Hindlimb muscle (tissue), 1 donor: ENCODE measurements at regions not wholly inside any gene's neighbourhood (a gene's known extent, or its start where the extent isn't known, plus 50 kb on each side); places are given as distances from the start of the nearest gene placed in this dataset.
"Not testable (repeated sequence)": the region's sequence is repeated elsewhere in the genome, so short reads cannot be mapped to it uniquely, and the experiment has no call there.

Experiments
- DNase-seq: peaks from one replicate; pipeline ENCODE4 v3.0.0-alpha.2; 2013

- DNase-seq: no peak
Measured at GRCh38 chr6:19331089-19331488, 506.1 kb upstream of the ID4 start.

- no peak for DNase-seq
Measured at GRCh38 chr6:19332806-19333460, 504.2 kb upstream of the ID4 start.

- no peak for DNase-seq
Measured at GRCh38 chr6:19333936-19334335, 503.2 kb upstream of the ID4 start.

DNA sequence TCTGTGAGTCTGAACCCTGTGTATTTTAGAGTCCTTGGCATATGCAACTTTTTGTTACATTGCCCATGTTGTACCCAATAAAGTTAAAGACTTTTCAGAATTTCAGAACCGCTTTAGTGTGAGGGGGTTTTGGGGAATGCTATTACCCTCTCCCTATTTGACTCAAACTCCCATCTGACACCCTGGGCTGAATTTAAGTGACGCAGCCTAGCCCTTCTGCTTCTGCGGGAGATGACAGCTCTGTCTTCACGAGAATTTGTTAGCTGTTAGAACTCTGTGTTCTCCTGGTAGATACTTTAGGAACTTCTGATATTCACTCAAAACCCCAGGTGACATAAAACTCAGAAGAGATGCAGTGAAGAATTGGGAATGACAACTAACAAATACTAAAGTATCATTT, 500.6 kb upstream of the ID4 start:
- DNase-seq: no peak

DNA sequence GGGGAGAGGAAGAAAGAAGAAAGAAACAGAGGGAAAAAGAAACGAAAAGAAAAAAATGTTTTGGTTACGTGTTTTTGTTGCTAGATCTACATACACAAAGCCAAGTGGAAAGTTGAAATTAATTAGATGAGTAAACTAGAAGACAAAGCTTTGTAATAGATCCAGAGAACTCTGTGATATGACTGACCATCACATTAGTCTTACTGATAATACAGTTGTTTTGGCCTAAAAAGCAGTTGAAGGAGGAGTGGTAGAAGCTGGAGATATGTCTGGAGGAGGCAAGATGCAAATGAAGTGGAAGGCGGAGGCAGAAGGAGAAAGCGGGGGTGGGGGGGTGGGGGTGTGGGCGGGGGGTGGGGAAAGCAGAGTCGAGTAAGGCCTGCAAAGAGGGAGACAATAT, 500.1 kb upstream of the ID4 start:
- no peak for DNase-seq

DNA sequence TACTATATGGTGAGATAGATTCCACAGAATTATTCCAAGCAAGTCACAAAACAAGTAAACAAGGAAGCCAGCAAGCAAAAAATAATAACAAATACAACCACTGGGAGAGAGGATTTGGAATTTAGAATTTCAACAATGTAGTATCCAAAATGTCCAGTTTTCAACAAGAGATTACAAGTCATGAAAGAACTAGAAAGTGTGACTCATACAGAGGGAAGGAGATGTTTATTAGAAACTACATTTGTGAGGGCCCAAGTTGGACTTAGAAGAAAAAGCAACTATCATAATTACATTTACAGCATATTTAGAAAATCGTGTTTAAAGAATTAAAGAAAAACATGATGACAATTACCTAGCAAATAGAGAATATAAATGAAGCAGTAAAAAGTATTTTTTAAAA, 494.6 kb upstream of the ID4 start:
- DNase-seq: no peak

DNA sequence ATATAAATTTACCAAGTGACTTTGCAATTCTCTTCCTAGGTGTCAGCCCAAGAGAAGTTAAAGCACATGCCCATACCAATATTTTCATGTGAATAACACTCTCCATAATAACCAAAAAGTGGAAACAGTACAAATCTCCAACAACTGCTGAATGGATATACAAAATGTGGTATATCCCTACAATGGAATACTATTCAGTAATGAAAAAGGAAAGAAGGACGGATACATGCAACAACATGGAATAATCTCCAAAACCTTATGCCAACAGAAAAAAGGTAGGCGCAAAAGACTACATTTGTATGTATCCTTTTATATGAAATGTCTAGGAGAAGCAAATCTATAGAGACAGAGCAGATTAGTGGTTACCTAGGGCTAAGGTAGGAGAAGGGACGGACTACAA, 487.7 kb upstream of the ID4 start:
- no peak for DNase-seq

GRCh38 chr6:19354181-19354580, 483.0 kb upstream of the ID4 start:
- no peak for DNase-seq

- no peak for DNase-seq
Measured at GRCh38 chr6:19356692-19357091, 480.5 kb upstream of the ID4 start.

- DNase-seq: peak; percentile 5
Measured at GRCh38 chr6:19362396-19362795, 474.8 kb upstream of the ID4 start.

DNA sequence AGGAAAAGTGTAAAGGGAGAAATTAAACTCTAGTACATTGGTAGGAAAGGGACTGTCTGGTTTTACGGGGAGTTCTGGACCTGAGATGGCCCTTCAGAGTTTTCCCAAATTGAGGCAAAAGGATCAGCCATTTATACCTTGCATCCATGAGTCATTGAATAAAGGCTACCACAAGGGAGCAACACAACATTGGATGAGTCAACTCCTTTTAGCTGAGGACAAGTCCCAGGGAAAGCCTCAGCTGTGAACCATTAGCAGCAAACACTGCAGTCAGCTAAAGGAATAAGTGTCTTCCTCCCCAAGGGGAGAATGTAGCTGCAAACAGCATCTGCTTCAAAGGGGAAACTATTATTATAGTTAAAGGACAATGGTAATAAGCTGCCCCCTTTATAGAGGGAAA, 468.7 kb upstream of the ID4 start:
- DNase-seq: no peak

- DNase-seq: no peak
Measured at GRCh38 chr6:19369785-19370184, 467.4 kb upstream of the ID4 start.

- no peak for DNase-seq
Measured at GRCh38 chr6:19370831-19371230, 466.3 kb upstream of the ID4 start.

DNA sequence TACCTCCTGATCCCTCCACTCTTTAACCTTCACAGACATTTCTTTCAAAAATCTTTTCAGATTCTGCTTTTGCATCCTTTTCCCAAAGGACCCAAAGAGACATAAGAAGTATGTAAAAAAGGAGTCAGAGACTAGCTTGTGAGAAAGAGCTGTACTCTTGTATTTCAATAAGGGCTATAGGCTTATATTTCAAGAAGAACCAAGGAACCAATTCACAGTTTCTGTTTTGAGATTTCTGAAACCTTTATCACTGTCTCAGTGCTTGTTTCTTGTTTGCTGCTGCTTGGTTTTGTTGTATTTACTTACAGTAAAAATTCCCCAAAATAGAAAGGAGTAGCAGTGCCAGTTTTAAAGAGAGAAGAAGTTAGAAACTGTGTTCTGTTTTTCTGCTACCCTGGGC, 461.6 kb upstream of the ID4 start:
- DNase-seq: no peak

- DNase-seq: no peak
Measured at GRCh38 chr6:19377722-19378121, 459.4 kb upstream of the ID4 start.

- peak; percentile 8 for DNase-seq
Measured at GRCh38 chr6:19380293-19380692, 456.9 kb upstream of the ID4 start.

GRCh38 chr6:19382676-19383075, 454.5 kb upstream of the ID4 start:
- no peak for DNase-seq

DNA sequence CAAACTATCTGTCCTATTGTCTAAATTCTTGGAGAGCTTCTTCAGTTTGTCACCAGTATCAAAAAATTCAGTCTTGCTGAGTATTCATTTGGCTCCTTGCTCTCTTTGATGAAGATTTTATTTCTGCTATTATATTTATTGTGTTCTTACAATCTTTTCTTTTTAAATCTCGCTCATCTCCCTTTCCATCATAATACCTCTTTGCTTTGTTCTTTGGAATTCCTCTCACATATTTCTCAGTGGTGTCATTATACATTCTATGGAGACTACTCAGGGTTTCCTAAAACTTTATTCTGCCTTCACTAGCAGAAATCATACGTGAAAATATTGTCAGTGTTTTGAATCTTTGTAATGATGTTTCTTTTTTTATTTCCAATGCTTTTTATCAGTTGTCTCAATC, 445.2 kb upstream of the ID4 start:
- DNase-seq: no peak

DNA sequence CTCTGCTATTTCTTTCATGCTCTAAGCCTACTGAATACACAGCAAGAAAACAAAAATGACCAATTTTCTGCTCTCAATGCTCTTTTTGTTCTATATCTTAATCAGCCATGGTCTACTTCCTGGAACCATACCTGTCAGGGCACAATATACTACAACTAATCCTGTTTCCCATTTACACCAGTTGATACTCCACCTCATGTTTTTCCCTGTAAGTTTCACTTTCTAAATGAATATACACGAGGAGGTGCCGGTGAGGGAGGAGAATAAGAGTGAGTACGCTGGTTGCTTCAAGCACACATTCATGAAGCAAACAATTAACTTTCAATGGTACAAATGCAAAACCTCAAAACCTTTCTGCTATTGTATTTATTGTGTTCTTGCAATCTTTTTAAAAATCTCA, 443.1 kb upstream of the ID4 start:
- DNase-seq: no peak

GRCh38 chr6:19394687-19395086, 442.5 kb upstream of the ID4 start:
- no peak for DNase-seq

- no peak for DNase-seq
Measured at GRCh38 chr6:19395316-19395715, 441.9 kb upstream of the ID4 start.

GRCh38 chr6:19399406-19399805, 437.8 kb upstream of the ID4 start:
- DNase-seq: peak; percentile 15

DNA sequence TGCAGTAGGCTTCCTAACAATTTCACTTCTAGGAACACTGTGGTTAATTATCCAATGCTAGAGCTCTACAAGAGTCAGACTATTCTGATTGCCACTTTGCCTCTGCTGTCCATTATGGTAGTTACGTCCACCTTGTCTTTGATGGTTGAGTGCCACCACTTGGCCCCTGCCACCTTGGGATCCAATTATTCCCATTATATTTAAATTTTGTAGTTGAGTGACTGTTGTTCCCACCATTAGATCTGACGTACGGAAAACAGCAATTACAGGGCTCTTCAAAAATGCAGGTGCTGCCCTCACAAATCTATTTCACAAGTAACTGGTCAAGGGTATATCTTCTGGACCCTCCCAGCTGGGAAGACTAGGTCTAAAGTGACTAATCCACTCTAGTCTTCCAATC, 432.3 kb upstream of the ID4 start:
- DNase-seq: not testable (repeated sequence)

GRCh38 chr6:19408331-19408730, 428.8 kb upstream of the ID4 start:
- DNase-seq: no peak

DNA sequence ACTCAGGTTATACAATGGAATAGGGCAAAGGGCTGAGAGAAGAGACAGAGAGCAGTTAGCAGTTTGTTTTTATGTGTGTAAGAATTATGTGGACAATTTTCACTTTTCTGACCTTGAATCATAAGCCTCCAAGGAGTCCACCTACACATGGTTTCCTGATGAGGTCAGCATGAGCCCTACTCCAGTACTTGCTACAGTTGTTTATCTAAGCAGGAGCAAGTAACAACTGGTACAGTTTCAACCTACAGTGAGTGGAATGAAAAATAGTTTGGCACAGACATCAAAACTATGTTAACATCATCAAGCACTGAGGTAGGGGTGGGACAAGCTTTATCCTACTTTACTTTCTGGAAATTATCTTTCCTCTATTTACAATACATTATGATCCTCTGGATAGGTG, 426.7 kb upstream of the ID4 start:
- no peak for DNase-seq
